Gastrocnemius medialis (tissue), 4 donors: ENCODE measurements at regions not wholly inside any gene's neighbourhood (a gene's known extent, or its start where the extent isn't known, plus 50 kb on each side); places are given as distances from the start of the nearest gene placed in this dataset.

ENCODE experiments used
- ATAC-seq, 2 donors: fragments of 150-250 bp; one replicate each; pipeline ENCODE4 v1.9.1; 2016
- DNase-seq, 2 donors: peaks; one replicate each; pipeline ENCODE4 v3.0.0-alpha.2; 2019
- H3K27ac ChIP-seq, 4 donors: fragments of 200-600 bp; sonication (generic); 1 replicate in 1 of 4; 2 replicates in 3 of 4; pipeline ENCODE4 v1.5.1; 2016 to 2018; ENCODE audit warnings: mild to moderate bottlenecking in 2 of 4, moderate library complexity in 1 of 4
- H3K27me3 ChIP-seq, 3 donors: fragments of 200-600 bp; sonication (generic) in 2 of 3; 1 replicate in 1 of 3; 2 replicates in 2 of 3; pipeline versions ENCODE4 v1.5.1 to v1.6.0; 2016 to 2019; ENCODE audit warnings: mild to moderate bottlenecking in 1 of 3, moderate library complexity in 1 of 3
- H3K36me3 ChIP-seq, 2 donors: fragments of 200-600 bp; sonication (generic) in 1 of 2; one replicate each; pipeline ENCODE4 v1.5.1; 2017 to 2018
- H3K4me1 ChIP-seq, 2 donors: fragments of 200-600 bp; sonication (generic) in 1 of 2; one replicate each; pipeline ENCODE4 v1.5.1; 2016 to 2017; ENCODE audit warnings: mild to moderate bottlenecking in 2 of 2
- H3K4me3 ChIP-seq, 4 donors: fragments of 200-600 bp; sonication (generic) in 3 of 4; 1 replicate in 1 of 4; 2 replicates in 3 of 4; pipeline ENCODE4 v1.5.1; 2016 to 2019; ENCODE audit warnings: mild to moderate bottlenecking in 2 of 4
- H3K9me3 ChIP-seq, 3 donors: fragments of 200-600 bp; sonication (generic) in 2 of 3; 1 replicate in 1 of 3; 2 replicates in 2 of 3; pipeline ENCODE4 v1.5.1; 2016 to 2019
- POLR2A ChIP-seq, 2 donors: fragments of 450-650 bp; IDR thresholded peaks; one replicate each; pipeline ENCODE4 v1.6.1; 2017; ENCODE audit warnings: antibody characterized with exemption in 2 of 2, mild to moderate bottlenecking in 2 of 2, moderate library complexity in 2 of 2
- in situ Hi-C, 4 donors: fragments of 200-750 bp; cut with MboI; loops; one replicate each; pipeline versions ENCODE4 v1.15.0 to v1.8.0; 2017; ENCODE audit warnings: low sequenced_read_pairs in 4 of 4
- intact Hi-C: fragments of 100-400 bp; cut with DNase I; formaldehyde crosslinking; loops from one replicate; pipeline ENCODE4 v1.15.1; 2023; ENCODE audit warnings: low total_unique reads
- TF ChIP-seq, protein P1 (sequence below), 5 experiments: fragments of 450-650 bp in 3 of 5; fragments of 200-600 bp in 2 of 5; sonication (generic) in 2 of 5; IDR thresholded peaks in 4 of 5; conservative IDR thresholded peaks in 1 of 5; 1 replicate in 4 of 5; 2 replicates in 1 of 5; pipeline ENCODE4 v1.5.1; 2016 to 2019; ENCODE audit warnings: antibody characterized with exemption in 5 of 5, mild to moderate bottlenecking in 3 of 5, moderate library complexity in 3 of 5

DNA sequence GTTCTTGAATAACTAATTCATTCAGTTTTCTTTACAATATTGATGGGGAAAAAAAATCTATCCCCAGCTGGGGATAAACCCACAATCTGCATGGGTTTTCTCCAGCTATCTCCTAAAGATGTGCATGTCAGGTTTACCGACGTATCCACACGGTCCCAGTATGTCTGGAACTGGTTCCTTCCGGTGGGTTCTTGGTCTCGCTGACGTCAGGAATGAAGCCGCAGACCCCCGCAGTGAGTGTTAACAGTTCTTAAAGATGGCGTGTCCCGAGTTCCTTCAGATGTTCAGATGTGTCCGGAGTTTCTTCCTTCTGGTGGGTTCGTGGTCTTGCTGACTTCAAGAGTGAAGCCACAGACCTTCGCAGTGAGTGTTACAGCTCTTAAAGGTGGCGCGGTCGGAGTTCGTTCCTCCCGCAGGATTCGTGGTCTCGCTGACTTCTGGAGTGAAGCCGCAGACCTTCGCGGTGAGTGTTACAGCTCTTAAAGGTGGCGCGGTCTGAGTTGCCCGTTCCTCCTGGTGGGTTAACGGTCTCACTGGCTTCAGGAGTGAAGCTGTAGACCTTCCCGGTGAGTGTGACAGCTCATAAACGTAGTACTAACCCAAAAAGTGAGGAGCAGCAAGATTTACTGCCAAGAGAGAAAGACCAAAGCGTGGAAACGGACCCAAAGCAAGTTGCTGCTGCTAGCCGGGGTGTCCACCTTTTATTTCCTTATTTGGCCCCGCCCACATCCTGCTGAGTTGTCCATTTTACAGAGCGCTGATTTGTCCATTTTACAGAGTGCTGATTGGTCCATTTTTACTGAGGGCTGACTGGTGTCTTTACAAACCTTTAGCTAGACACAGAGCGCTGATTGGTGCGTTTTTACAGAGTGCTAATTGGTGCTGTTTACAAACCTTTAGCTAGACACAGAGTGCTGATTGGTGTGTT lies 195.1 kb upstream of the NR2F2 start:
- no peak overlapping the region for H3K27ac ChIP-seq
- no peak for TF ChIP-seq POLR2A (IDR thresholded peaks at IDR 0.05)
- TF ChIP-seq, protein P1, sequence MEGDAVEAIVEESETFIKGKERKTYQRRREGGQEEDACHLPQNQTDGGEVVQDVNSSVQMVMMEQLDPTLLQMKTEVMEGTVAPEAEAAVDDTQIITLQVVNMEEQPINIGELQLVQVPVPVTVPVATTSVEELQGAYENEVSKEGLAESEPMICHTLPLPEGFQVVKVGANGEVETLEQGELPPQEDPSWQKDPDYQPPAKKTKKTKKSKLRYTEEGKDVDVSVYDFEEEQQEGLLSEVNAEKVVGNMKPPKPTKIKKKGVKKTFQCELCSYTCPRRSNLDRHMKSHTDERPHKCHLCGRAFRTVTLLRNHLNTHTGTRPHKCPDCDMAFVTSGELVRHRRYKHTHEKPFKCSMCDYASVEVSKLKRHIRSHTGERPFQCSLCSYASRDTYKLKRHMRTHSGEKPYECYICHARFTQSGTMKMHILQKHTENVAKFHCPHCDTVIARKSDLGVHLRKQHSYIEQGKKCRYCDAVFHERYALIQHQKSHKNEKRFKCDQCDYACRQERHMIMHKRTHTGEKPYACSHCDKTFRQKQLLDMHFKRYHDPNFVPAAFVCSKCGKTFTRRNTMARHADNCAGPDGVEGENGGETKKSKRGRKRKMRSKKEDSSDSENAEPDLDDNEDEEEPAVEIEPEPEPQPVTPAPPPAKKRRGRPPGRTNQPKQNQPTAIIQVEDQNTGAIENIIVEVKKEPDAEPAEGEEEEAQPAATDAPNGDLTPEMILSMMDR (IDR thresholded peaks at IDR 0.05 in 4 of 5, conservative IDR thresholded peaks at IDR 0.05 in 1 of 5) = no peak
- no peaks in the 10 kb centered on the region for H3K27me3 ChIP-seq
- no peak for DNase-seq
- in situ Hi-C loops (no loop called here), intact Hi-C loops (no loop called here)
- H3K36me3 ChIP-seq = no peaks in the 10 kb centered on the region
- H3K4me1 ChIP-seq = no peaks in the 10 kb centered on the region
- H3K9me3 ChIP-seq = no peaks in the 10 kb centered on the region
- ATAC-seq = no peak
- no peak overlapping the region for H3K4me3 ChIP-seq

DNA sequence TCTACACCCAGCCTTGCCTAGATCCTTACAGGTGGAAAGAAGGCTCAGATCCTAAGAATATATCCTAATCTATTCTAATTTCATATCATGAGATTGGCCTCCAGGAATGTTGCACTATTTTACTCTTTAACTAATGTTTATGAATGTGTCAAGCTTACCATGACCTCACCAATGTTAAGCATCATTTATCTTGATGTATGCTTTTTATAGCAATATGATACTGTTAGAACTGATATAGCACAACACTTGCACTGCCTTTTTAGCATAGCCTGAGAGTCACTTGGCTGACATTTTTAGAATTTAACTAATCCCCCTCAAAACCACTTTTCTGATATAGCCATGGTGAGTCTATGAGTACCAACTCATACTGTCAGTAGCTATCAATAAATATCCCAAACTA lies 191.5 kb upstream of the NR2F2 start:
- Histone ChIP-seq H3K27me3 (no peaks in the 10 kb centered on the region), H3K4me3 (no peak overlapping the region), H3K27ac (no peak overlapping the region), H3K9me3 (no peaks in the 10 kb centered on the region), H3K4me1 (no peaks in the 10 kb centered on the region), H3K36me3 (no peaks in the 10 kb centered on the region)
- intact Hi-C loops (no loop called here), in situ Hi-C loops (no loop called here)
- no peak for ATAC-seq
- TF ChIP-seq, protein P1 (IDR thresholded peaks at IDR 0.05 in 4 of 5, conservative IDR thresholded peaks at IDR 0.05 in 1 of 5) = no peak
- no peak for TF ChIP-seq POLR2A (IDR thresholded peaks at IDR 0.05)
- DNase-seq = no peak

DNA sequence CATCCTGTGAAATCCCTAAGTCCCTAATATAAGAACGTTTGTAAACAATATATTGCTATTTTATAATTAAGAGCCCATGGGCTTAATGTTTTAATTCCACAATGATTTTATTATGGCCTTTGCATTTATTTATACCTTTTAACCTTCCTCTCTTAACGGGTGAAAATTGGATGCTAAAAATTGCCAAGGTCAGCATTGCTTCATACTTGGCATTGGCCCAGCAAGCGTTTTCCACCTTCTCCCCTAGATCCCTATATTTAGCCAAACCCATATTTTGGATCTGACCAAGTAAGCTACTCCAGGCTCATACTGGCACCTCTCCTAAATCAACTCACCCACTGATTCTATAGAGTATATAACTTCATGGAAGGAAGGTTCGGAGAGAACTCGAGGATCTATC lies 188.0 kb upstream of the NR2F2 start:
- in situ Hi-C loops = no loop called here
- DNase-seq (no peak), ATAC-seq (no peak)
- H3K27me3 ChIP-seq = no peaks in the 10 kb centered on the region
- no peaks in the 10 kb centered on the region for H3K9me3 ChIP-seq
- no peaks in the 10 kb centered on the region for H3K4me1 ChIP-seq
- no peak overlapping the region for H3K4me3 ChIP-seq
- no peaks in the 10 kb centered on the region for H3K36me3 ChIP-seq
- no peak overlapping the region for H3K27ac ChIP-seq
- intact Hi-C loops = no loop called here
- TF ChIP-seq, protein P1 (IDR thresholded peaks at IDR 0.05 in 4 of 5, conservative IDR thresholded peaks at IDR 0.05 in 1 of 5) = no peak
- TF ChIP-seq POLR2A (IDR thresholded peaks at IDR 0.05) = no peak

DNA sequence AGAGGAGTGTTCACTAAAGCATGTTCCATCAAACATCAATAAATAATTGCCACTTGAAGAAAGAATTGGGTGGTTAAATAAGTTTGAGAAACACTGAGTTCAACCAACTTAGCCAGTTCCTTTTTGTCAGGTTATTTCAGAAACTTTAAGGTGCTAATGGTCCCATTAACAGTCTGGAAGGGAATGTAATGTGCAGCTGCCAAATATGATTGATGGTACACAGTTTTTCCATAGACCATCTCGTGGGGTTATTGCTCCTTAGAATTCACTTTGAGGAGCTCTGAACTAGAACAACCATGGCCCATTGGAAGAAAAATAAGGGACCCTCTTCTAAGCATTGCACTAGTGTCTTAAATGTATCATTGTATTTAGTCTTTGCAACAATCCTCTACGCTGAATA lies 185.8 kb upstream of the NR2F2 start:
- no peaks in the 10 kb centered on the region for H3K4me1 ChIP-seq
- no peak overlapping the region for H3K27ac ChIP-seq
- intact Hi-C loops = no loop called here
- no peaks in the 10 kb centered on the region for H3K36me3 ChIP-seq
- H3K9me3 ChIP-seq = no peaks in the 10 kb centered on the region
- in situ Hi-C loops = no loop called here
- no peak for TF ChIP-seq POLR2A (IDR thresholded peaks at IDR 0.05)
- TF ChIP-seq, protein P1 (IDR thresholded peaks at IDR 0.05 in 4 of 5, conservative IDR thresholded peaks at IDR 0.05 in 1 of 5) = no peak
- no peaks in the 10 kb centered on the region for H3K27me3 ChIP-seq
- no peak for ATAC-seq
- no peak for DNase-seq
- H3K4me3 ChIP-seq = no peak overlapping the region
